ENCODE measurements at regions not wholly inside any gene's neighbourhood (a gene's known extent, or its start where the extent isn't known, plus 50 kb on each side); places are given as distances from the start of the nearest gene placed in this dataset.

DNA sequence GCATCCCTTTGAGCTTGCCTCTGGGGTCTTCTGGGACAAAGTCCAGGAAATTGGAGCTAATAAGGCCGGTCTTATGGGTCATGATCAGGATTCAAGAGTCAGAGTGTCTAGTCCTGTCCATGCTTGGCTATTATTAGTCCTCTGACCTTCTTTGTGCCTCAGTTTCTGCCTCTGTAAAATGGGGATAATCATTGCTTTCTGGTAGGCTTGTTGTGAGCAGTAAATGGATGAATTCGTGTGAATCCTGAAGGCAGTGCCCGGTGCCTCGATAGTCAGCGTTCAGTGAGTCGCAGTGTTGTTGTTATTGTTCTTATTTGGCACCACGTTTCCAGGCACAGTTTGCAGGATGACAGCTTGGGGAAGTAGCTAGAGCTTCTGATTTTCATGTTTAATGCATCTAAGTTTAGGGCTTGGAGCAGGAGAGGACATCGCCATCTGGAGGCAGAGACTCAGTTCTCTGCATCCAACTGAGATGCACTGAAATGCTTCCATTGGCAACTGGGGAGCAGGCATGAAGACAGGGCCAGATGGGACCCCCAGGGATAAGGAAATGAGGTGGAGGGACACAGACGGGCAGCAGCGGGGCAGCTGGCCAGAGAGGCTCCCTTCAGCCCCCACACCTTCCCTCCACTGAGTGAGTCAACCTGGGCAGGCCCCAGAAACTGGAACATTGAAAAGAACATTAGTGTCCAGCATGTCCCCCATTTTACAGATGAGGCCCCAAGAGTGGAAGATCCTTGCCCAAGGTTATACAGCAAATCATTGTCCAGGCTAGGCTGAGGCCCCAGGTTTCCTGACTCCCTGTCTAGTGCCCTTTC is 160.3 kb downstream of the PTPRU start:
- TF ChIP-seq, protein P1, sequence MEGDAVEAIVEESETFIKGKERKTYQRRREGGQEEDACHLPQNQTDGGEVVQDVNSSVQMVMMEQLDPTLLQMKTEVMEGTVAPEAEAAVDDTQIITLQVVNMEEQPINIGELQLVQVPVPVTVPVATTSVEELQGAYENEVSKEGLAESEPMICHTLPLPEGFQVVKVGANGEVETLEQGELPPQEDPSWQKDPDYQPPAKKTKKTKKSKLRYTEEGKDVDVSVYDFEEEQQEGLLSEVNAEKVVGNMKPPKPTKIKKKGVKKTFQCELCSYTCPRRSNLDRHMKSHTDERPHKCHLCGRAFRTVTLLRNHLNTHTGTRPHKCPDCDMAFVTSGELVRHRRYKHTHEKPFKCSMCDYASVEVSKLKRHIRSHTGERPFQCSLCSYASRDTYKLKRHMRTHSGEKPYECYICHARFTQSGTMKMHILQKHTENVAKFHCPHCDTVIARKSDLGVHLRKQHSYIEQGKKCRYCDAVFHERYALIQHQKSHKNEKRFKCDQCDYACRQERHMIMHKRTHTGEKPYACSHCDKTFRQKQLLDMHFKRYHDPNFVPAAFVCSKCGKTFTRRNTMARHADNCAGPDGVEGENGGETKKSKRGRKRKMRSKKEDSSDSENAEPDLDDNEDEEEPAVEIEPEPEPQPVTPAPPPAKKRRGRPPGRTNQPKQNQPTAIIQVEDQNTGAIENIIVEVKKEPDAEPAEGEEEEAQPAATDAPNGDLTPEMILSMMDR (IDR thresholded peaks at IDR 0.05), result peak; percentile 40
- TF ChIP-seq EZH2 (IDR thresholded peaks at IDR 0.05), result no peak

Measured in neural progenitor cell (in vitro differentiated cells).